GM19328 (cell line): ENCODE measurements at regions not wholly inside any gene's neighbourhood (a gene's known extent, or its start where the extent isn't known, plus 50 kb on each side); places are given as distances from the start of the nearest gene placed in this dataset.
"Not testable (repeated sequence)": the region's sequence is repeated elsewhere in the genome, so short reads cannot be mapped to it uniquely, and the experiment has no call there.

ENCODE experiments used
- ATAC-seq: cut with Tn5 transposase; IDR thresholded peaks from one replicate; pipeline ENCODE4 v1.9.1; 2021; ENCODE audit warnings: mild to moderate bottlenecking, moderate library complexity; ENCODE audit not compliant: unreplicated experiment

DNA sequence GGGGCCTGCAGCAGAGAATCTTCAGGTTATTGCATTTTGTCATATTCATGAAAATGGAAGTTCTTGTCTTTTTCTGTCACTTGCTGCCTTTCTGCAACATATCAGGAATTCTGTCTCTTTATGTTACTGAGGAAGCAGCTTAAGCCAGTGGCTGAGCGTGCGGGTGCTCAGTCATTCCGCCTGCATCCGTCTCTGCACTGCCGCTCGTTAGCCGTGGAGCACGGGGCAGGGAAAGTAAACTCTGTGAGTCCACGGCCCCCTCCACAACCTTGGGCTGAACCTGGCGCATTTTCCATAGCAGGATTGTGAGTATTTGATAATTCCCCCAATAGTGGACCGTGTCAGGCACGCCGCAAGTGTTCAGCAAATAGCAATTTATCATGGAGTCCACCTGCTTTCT is 1007.7 kb downstream of the BRD1 start:
- no peak for ATAC-seq

DNA sequence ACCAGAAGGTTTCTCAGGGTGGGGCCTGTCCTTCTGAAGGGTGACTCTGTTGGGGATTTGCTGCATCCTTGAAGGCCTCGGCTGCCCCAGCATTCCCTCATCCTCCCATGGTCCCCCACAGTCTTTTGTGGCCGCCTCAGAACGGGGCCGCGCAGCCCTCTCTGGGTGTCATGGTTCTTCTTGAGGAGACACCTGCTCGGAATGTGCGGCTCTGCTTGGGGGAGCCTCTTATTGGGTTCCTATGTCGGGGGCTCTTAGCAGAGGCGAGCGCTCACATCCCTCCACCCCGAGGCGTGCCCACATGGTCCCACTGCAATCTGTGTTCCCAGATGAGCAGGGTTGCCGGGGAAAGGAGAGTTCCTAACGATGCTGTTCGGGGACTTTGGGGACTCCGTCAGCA is 1008.4 kb downstream of the BRD1 start:
- ATAC-seq, result no peak

DNA sequence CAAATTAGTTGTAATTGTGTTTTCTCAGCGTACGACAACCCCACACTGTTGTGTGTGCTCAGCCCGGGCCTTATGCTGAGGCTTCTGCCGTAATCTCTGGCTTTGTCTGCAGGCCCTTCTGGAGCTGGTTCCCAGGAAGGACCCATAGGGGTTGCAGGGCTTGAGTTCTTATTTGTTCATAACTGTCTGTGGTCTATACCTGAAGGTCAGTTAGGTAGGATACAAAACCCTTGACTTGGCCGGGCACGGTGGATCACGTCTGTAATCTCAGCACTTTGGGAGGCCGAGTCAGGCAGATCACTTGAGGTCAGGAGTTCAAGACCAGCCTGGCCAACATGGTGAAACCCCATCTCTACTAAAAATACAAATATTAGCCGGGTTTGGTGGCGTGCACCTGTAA is 1010.2 kb downstream of the BRD1 start:
- ATAC-seq, result not testable (repeated sequence)

DNA sequence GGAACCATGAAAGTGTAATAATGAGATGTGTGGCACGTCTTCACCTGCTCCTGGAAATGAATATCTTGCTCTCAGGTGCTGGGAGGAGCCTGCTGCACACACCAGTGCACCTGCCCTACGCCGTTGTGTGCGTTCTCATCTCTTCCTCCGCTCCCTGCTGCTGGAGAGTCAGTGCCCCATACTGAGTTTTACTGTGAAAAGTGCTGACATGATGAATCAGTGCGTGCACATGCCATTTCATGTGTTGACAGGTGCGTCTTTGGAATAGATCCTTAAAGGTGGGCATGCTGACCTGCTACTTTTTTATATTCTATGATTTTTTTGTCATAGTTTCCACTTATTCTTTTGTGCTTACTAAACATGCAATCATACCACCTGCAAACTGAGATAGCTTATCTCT is 1015.8 kb downstream of the BRD1 start:
- no peak for ATAC-seq

DNA sequence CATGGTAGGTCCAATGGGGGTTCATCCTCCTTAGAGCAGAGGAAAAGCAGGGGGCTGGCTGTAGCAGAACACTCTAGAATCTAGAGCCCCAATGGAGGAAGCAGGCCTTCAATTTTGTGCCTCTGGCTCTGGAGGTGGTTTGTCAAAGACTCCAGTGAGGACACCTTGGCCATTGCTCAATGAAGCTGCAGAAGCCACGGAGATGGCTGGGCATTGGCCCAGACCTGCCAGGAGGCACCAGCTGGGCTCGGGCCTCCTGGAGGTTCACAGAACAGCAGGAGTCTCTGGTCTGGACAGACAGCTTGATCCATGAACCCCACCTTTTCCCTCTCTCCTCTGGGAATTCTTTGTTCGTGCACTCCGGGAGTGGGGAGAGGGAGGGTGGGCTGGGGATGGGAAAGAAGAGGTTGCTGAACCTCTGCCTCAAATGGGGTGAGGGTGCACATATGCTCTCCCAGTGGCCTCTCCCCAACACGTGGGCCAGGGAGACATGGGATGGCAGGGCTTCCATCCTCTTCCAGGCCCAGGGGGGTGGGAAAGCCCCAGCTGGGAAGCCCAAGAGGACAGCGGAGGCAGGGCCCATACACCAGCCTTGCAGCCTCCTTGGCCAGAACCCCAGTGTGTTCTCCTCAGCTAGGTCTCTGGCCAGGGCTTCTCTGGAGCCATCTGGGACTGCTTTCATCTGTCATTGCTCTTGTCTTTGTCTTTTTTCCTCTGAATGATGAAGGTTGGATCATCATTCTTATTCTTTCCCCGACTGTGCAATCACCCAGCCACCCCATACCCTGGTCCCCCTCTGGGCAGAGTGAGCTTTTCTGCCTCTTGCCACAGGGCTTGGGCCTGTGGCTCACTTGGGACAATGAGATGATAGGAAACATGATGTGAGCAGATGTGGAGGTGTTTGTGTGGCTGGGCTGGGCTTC is 1019.4 kb downstream of the BRD1 start:
- ATAC-seq, result no peak

DNA sequence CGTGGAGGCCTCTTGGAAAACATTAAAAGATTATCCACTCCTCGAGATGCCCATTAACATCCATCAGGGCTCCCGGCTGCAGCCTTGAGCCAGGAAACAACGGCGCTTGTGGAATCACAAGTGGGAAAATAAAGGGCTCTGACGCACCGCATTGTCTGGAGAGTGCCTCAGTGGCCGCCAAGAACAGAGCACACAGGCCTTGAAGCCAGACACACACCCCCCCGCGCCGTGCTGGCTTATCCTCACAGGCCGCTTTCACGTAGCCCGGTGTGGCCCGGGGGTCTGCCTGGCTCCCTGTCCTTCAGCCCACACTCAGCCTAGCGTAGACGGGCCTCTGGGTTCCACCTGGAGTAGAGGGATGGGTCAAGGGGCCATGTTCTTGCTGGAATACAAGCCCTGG is 1020.5 kb downstream of the BRD1 start:
- no peak for ATAC-seq

DNA sequence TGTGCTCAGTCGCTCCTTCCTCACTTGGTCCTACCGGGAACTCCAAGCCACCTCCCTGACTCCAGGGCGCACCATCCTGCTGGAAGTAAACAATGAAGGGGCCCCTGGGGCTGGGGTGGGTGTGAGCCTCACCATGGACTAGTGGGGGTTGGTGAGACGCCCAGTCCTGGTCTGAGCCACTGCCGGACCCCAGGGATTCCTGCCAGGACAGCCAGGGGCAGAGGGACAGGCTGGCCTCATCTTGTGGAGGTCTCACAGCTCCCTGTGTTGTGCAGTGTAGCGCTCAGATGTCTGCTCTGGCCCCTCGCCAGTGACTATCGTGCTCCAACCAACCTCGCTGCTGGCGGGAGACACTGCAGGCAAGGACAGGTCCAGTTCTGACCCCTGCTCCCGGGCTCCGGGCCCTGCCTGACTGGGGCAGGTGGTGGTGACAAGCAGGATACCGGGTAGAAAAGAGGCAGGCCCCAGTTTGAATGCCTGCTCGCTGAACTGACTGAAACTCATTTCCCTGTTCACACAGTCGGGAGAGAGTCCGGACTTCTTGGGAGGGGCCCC is 1021.4 kb downstream of the BRD1 start:
- no peak for ATAC-seq

DNA sequence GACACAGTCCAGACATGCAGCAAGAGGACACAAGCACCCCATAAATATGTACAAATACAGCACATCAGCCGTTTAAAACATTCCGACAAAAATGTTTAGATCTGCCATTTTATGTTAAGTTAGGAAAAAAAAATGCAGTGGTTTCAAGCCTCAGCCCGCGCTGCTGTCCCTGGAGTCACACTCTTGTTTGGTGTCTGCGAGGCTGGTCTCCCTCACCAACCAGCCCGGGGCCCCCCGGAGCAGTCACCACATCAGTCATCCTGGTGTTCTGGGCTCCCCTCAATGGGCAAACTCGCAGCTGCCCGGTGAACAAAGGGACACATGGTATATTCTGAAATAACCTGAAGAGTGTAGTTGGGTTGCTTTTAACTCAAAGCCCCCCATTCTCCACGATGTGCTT is 1022.2 kb downstream of the BRD1 start:
- ATAC-seq, result no peak

DNA sequence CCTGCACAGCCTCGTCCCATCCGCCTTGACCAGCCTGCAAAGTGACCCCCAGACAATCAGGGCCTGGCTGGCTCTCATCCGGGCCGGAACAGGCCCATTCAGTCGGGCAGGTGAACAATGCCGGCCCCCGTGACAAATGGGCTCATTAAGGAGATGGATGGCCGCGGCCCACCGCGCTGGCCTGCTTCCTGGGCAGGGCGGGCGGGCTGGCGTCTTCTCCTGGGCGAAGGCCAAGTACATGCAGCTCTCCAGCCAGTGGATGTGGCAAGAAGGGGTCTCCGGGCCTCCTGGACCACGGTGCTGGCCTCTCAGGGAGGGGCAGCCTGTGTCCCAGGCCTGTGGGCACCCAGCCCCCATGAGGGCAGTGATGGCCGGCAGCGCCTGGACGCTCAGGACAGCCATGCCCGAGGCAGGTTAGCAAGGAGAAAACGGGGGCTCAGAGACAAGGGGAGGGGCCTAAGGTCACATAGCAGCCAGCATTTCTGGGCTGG is 1022.8 kb downstream of the BRD1 start:
- no peak for ATAC-seq

DNA sequence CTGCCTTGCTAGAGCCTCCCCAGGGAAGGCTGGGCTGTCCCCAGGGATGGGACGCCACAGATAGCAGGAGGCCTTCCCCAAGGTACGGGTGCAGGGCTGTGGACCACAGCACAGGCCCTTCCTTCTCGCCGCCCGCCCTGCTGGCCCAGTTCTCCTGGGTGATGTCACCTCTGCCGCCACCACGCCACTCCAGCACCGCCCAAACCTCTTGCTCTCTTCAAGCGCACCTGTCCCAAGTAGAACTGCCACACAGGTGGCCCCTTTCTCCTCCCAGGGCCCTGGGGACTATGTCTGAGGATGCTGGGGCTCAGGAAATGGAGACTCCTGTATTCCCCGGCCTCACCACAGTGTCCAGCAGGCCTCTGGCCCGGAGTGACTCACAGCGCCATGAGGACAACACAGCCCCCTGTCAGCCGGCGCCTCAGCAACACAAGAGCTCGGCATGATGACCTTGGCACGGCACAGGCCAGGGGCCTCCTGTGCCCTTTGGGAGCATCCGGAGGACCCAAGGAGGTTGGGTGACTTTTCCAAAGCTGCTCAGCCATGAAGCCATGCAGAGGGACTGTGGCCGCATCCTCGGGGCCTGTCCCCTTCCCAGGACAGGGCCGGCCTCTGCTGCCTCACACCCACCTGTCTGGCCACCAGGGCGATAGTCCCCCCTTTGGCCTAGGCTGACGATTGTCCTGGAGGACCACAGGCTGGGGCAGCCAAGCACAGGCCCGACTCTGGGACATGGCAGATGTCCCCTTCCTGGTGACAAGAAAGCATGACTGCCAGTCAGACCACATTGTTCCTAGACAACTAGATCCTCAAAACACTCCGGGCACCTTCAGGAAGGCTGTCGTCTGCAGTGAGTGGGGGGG is 1023.5 kb downstream of the BRD1 start:
- no peak for ATAC-seq

DNA sequence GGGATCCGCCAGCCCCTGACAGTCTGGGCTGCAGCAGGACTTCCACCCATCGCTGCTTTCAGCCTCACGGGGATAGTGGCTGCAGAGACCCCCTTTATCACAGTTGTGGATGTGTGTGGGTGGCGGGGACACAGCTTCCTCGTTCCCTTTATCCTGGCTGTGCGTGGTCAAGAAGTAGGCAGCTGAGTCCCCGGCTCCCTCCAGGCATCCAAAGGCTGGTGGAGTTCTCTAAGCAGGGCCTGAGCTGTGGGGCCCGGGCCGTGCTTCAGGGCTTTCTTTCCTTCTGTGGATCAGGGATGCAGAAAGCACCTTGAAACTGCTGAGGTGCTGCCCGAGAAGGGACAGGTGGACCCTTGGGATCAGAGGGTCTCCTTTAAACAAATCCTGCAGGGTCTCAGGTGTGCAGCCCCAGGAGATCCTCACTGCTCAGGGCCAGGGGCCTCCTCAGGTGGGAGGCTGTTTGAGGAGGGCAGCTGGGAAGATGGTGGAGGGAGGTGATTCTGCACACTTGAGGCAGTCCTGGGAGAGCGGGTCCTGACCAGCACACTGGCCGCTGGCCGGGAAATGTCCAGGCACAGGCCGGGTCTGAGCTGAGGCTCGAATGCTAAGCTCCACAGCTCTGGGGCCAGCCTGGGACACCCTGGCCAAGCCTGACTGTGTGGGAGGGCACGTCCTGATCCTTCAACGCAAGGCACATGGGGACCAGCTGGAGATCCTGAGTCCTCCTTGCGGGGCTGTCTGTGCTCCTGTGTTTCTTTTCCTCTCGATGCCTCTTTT is 1024.3 kb downstream of the BRD1 start:
- ATAC-seq, result no peak

DNA sequence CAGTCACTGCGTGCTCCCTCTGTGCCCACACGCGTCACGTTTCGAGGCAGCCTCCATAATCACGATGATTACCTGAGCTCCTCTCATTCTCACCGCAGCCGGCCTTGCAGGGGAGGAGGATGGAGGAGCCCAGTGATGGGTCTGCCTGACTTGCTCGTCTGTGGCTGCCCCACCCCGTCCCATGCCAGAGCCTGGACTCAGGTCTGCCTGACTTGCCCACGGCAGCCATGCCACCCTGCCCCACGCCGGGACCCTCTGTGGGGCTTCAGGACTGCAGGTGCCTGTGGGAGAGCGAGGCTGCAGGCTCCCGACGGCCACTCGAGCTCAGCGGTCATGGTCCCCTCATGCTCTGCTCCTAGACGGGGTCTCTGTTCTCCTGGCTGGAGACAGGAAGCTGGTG is 1025.1 kb downstream of the BRD1 start:
- ATAC-seq, result no peak

DNA sequence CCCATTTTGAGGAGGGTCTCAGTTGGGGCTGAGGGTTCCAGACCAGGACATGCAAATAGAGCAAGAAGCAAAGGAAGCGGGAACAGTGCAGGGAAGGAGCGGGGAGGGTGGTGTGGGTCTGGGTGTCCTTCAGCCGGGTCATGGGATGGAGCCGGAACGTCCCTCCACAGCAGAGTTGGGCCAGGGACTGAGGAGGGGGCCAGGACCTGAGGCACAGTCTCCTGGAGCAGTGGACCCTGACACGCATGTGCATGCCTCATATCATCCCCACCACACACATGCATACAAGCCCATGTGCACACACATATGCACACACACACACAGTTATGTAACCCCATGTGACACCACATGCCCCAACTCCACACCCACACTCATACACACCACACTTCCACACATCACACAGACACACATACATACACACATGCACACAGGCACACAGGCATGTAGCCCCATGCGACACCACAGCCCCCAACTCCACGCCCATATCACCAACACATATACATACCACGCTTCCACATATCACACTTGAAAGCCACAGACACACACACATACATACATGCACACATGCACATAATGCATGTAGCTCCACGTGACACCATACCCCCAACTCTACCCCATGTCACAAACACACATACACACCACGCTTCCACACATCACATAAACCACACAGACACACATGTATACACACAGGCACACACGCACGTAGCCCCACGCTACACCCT is 1026.6 kb downstream of the BRD1 start:
- no peak for ATAC-seq

DNA sequence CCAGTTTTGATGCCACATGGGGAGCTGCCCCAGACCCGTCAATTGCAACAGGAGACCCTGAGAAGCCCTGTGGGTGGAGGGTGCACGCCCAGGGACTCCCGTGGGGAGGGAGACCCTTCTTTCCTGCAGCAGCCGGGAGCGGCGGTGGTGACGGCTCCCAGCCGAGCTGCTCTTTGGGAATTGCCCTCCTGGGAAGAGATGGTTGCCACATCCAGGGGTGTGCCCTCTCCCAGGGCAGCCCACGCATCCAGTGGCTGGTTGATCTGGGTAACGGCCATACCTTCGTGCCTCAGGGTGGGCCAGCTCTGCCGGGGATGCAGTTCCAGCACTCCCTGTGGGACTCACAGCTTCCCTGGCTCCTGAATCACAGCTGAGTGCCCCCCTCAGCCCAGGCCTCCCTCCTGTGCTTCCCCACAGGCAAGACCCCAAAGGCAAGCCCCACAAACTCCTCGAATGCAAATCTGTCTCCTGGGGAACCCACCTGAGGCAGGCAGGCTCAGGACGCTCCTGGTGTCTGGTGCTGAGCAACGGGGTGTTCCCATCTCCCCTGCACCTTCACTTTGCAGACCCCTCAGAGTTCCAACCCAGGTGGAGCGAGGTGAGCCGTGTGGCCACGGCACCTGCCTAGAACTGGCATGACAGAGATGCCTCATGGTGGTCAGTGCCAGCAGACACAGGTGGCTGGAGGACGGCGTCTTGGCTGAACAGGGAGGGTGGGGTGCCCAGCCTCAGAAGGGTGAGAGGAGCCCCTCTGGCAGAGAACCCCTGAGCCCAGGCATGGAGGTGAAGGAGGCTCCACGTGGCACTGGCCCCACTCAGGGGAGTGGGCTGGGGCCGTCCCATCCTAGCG is 1027.4 kb downstream of the BRD1 start:
- no peak for ATAC-seq

DNA sequence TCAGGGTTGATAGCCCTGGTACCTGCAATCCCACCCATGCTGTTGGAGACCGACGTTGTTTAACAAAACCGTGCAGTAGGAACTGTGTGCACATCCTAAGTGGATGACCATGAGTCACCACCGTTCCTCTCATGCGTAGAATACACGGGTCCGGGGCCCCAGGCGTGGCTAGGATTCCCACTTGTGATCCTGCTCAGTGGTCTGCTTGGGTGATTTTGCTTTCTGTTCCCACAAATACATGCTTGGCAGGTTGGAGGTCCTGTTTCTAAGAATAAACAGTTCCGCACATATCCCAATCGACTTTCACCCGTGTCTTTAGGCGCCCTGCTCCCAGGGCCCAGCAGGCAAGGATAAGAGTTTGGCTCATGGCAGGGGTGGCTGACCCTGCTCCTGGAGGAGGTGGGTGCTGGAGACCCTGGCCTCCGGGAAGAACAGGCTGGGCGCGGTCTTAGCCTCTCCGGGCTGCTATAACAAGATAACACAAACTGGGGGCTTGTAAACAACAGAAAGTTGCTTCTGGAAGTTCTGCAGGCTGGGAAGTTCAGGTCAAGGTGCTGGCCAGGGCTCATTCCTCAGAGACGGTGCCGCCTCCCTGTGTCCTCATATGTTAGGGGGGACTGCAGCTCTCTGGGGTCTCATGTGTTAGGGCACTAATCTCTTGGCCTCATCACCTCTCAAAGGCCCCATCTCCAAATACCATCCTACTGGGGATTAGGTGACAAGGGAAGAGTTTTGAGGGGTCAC is 1028.3 kb downstream of the BRD1 start:
- no peak for ATAC-seq

DNA sequence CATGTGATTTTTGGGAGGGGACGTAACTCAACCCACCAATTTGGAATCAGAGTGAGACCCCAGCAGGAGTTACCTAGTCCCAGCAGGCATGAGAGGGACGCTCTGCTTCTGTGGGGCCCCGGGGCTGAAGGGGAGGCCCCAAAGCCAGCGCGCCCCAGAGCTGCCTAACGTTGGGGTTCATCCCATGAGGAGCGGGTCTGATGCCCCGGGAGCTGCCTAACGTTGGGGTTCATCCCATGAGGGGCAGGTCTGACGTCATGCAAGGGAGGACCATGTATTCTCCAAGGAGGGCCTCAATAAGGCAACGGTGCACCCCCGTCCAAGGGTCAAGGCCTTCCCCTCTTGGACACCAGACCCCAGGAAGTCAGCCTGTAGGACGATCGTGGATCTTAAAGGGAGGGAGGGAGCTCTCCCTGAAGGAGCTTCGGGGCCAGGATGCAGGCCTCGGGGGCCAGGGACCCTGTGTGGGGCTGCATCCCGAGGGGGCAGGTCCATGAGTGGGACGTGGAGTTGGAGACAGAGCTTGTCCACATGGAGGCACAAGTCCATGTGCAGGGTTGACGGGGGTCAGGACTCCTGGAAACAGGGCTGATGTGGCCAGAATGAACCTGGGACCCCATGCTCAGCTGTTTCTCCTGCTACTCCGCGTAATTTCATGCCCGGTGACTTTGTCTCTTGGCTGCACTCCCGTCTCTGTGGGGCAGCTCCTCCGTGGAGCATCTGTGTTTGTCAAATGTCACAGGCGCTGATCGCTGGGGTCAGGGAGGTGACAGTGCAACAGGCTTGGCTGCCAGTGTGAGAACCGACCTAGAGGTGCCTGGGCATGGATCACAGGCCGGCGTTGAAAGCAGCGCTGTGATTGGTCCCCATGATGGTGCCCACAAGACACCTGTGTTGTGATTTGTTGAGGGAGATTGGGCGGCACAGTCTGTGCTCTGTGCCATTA is 1029.1 kb downstream of the BRD1 start:
- no peak for ATAC-seq

DNA sequence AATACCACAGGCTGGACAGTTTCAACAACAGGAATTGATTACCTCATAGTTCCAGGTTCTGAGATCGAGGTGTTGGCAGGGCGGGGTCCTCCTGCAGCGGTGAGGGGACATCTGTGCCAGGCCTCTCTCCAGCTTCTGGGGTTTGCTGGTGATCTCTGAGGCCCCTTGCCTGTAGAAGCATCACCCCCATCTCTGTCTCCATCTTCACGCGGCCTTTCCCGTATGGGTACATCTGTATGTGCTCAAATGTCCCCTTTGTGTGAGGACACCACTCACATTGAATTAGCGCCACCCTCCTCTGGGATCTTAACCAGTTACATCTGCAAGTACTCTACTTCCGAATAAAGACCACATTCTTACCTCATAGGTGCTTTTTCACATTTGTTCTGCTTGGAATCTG is 1029.9 kb downstream of the BRD1 start:
- no peak for ATAC-seq
